T follicular helper cell (primary cell): ENCODE measurements at regions not wholly inside any gene's neighbourhood (a gene's known extent, or its start where the extent isn't known, plus 50 kb on each side); places are given as distances from the start of the nearest gene placed in this dataset.
"Not testable (repeated sequence)": the region's sequence is repeated elsewhere in the genome, so short reads cannot be mapped to it uniquely, and the experiment has no call there.

Source experiments
- DNase-seq: peaks from one replicate; pipeline ENCODE4 v3.0.0-alpha.2; 2020; ENCODE audit warnings: low read depth

GRCh38 chr6:28658475-28659249, 133.0 kb downstream of the GPX5 start:
- DNase-seq: no peak

GRCh38 chr6:28659250-28659566, 133.5 kb downstream of the GPX5 start:
- no peak for DNase-seq

GRCh38 chr6:28661097-28661713, 135.5 kb downstream of the GPX5 start:
- no peak for DNase-seq

DNA sequence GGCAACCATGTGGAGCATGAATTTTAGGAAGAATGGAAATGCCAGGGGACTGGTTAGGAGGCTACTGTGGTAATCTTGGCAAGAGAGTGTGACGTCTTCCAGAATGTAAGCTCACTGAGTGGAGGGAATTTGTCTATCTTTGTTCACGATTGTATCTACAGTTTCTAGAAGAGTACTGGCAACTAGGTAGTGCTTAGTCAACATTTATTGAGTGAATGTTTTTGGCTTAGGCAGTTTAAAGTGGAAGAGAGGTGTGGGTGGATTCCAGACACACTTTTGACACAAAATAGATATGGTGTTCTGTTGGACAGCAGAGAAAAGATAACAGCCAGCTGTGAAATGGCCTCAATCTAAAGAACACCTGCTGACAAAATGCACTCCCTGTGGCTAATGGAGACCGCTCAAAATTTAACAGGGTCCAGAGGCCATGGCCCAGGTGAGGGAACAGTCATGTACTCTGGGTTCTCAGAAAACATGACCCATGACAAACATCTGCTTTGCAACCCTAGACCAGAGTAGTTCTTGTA, 139.3 kb downstream of the GPX5 start:
- no peak for DNase-seq

DNA sequence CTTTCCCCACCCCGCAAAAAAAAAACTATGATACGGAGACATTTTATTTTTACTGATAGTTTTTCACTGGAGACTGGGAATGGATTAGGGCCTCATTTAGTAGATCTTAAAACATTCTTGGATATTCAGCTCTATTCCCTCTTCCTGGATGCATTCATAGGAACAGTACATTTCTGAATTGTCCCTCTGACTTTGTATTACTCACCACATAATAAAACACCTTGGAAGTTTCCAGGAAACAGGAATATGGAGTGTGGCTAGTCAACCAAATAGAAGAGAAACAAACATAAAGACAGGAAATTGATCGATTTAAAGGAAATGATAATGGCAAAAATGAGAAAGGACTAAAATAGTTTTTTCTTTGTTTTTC, 147.7 kb downstream of the GPX5 start:
- no peak for DNase-seq

- no peak for DNase-seq
These were observed 148.3 kb downstream of the GPX5 start for GRCh38 chr6:28673787-28674671.

DNA sequence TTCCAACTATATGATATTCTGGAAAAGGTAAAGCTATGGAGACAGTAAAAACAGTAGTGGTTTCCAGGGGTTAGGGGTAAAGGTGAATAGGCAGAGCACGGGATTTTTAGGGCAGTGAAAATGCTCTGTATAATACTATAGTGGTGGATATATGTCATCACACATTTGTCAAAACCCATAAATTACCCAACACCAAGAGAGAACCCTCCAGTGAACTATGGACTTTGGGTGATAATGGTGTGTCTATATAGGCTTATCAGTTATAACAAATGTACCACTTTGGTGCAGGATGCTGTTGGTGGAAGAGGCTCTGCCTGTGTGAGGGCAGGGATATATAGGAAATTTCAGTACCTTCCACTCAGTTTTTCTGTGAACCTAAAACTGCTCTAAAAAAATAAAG, 149.9 kb downstream of the GPX5 start:
- DNase-seq: no peak

DNA sequence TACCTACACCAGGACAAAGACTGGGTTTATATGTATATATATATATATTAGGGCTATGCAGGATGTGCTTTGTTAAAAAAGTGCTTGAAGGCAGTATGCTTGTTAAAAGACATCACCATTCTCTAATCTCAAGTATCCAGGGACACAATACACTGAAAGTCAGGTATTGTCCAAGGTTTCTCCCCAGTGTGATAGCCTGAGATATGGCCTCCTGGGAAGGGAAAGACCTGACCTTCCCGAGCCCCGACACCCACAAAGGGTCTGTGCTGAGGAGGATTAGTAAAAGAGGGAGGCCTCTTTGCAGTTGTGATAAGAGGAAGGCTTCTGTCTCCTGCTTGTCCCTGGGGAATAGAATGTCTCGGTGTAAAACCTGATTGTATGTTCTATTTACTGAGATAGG, 156.9 kb downstream of the GPX5 start:
- DNase-seq: no peak

GRCh38 chr6:28682956-28683685, 157.4 kb downstream of the GPX5 start:
- DNase-seq: not testable (repeated sequence)

DNA sequence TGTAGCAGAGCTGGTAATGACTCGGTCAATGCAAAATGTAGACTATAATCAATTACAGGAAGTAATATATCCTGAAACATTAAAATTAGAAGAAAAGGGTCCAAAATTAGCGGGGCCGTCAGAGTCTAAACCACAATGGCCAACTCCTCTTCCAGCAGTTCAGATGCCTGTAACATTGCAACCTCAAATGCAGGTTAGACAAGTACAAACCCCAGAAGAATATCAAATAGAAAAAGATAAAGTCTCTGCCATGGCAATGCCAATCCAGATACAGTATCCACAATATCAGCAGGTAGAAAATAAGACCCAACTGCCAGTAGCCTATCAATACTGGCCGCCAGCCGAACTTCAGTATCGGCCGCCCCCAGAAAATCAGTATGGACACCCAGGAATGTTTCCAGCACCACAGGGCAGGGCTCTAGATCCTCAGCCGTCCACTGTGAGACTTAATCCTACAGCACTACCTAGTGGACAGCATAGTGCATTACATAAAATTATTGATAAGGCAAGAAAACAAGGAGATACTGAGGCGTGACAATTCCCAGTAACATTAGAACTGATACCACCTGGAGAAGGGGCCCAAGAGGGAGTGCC, 158.4 kb downstream of the GPX5 start:
- DNase-seq: no peak

- DNase-seq: not testable (repeated sequence)
These were observed 160.3 kb downstream of the GPX5 start for GRCh38 chr6:28685960-28686359.

DNA sequence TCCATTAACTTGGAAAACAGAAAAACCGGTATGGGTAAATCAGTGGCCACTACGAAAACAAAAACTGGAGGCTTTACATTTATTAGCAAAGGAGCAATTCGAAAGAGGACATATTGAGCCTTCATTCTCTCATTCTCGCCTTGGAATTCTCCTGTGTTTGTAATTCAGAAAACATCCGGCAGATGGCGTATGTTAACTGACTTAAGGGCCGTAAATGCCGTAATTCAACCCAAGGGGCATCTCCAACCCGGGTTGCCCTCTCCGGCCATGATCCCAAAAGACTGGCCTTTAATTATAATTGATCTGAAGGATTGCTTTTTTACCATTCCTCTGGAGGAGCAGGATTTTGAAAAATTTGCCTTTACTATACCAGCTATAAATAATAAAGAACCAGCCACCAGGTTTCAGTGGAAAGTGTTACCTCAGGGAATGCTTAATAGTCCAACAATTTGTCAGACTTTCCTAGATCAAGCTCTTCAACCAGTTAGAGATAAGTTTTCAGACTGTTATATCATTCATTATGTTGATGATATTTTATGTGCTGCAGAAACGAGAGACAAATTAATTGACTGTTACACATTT, 160.9 kb downstream of the GPX5 start:
- DNase-seq: peak; percentile 22

GRCh38 chr6:28687309-28687981, 161.8 kb downstream of the GPX5 start:
- DNase-seq: not testable (repeated sequence)

- not testable (repeated sequence) for DNase-seq
These were observed 166.3 kb downstream of the GPX5 start for GRCh38 chr6:28691991-28692390.

DNA sequence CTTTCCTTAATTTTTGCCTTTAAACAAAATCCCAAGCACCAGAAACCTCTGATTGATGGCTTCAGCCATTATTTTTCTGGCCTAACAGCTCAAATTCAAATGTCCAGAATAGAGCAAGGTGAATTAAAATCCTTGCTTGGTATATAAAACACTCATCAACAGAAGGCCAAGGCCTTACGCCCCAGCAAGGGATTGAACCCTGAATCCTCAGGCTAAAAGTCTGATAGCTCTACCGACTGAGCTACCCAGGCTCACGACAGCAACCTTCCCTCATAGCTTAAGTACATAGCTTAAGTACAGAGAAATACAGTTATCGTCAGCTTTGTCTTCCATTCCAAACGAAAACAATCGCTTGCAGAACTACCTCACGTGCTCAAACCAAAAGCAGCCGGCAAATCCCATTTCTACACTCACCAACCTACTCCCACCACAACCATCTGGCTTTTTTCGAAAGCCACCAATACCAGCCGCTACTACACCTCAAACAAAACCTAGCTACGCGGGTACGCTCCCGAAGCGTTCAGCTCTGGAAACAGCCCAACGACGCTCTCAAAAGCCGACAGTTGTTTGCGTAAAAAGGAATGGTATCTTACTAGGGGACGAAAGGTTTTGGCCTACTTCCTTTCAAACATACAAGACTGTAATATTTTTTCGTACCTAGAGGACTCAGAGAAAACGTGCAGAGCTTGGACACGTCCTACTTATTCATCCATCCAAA, 167.5 kb downstream of the GPX5 start:
- DNase-seq: no peak

DNA sequence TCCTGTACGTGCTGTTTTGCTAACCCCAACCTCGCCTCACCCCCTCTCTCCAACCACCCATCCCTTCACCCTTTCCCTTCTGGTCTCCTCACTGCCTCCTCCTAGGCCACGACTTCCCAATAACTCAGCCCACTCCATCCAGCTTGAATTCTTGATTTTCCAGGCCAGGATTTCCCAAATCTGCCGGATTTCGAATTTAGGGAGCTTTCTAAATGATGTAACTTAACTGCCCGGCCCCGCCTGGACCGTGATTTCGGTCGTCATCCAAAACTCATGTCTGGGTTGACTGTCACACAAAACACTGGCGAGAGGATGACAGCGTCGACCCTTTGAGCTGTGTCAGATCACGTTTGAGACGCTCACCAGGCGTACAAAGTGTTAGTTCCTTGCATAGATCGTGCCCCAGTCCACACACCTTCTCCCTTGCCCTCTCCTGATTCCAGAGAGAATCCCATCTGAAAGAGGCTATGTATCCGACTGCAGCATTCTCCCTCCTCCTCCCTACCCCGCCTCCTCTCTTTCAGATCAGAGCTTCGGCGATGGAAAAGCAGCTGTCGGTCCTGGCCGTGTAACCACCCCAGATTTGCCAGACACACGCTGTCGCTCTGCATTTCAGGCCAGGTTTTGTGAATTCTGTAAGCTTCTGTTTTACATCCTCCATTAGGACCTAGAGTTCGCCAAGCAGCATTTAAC, 168.2 kb downstream of the GPX5 start:
- no peak for DNase-seq

DNA sequence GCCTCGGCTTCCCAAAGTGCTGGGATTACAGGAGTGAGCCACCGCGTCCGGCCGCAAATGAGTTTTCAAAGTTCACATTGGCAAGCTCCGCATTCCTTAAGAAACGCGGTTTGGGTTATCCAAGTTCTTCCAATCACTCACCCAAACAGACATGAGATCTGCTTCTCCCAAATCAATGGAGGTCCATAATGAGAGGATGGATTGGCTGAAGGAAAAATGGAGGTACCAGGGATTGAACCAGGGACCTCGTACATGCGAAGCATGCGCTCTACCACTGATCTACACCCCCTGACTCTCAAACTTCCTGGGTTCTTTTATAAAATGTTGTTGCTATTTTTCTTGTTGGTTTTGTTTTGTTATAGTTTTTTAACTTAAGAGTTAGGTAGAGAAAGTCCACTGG, 170.0 kb downstream of the GPX5 start:
- DNase-seq: no peak

GRCh38 chr6:28696167-28696566, 170.5 kb downstream of the GPX5 start:
- DNase-seq: no peak

DNA sequence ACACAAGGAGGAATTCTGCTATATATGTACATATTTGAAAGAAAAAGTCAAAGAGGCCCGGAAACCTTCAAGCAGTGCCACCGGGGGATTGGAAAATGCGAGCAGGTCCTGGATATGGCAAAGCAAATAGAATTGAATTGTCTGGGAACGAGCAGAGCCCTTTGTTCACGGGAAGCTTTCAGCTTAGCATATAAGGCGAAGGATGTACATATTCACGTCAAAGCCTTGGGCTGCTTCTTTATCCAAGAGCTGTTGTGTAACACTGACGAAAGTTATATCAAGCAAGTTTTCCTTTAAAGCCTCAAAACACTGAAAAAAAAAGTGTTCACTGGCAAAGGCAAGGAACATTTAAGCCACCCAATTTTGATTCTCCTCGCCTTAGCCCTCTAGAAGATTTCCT, 171.0 kb downstream of the GPX5 start:
- DNase-seq: no peak
